AG10803 (cell line): ENCODE measurements at regions not wholly inside any gene's neighbourhood (a gene's known extent, or its start where the extent isn't known, plus 50 kb on each side); places are given as distances from the start of the nearest gene placed in this dataset.
A peak's percentile ranks its signal among the peaks of the same experiment; 100 is the strongest.

ENCODE experiments used
- DNase-seq: peaks from one replicate; pipeline ENCODE4 v3.0.0; 2010; ENCODE audit warnings: low read depth
- H3K4me3 ChIP-seq: 2 replicates; pipeline ENCODE4 v1.5.1; 2011; ENCODE audit warnings: mild to moderate bottlenecking, low read length, control low read depth
- CTCF ChIP-seq: conservative IDR thresholded peaks from 2 replicates; pipeline ENCODE4 v1.5.1; 2011; ENCODE audit warnings: mild to moderate bottlenecking, low read length, control low read depth, inconsistent platforms

- no peak for DNase-seq
- no peak for TF ChIP-seq CTCF
- no peak overlapping the region for H3K4me3 ChIP-seq
Measured at GRCh38 chr11:36750349-36750748, 152.3 kb upstream of the RAG2 start.

- no peak for DNase-seq
- no peak overlapping the region for H3K4me3 ChIP-seq
- 0 out of 2 replicates have a peak, but pooled peaks have one; percentile 0 for TF ChIP-seq CTCF
Measured at GRCh38 chr11:36748836-36749235, 150.8 kb upstream of the RAG2 start.

GRCh38 chr11:36746886-36747710 lies 149.1 kb upstream of the RAG2 start:
- DNase-seq, result peak; percentile 92
- H3K4me3 ChIP-seq, result no peak overlapping the region
- TF ChIP-seq CTCF, result peak; percentile 100

GRCh38 chr11:36744375-36745168 lies 146.5 kb upstream of the RAG2 start:
- H3K4me3 ChIP-seq, result no peak overlapping the region
- DNase-seq, result peak; percentile 52

GRCh38 chr11:36743039-36743438 lies 145.0 kb upstream of the RAG2 start:
- H3K4me3 ChIP-seq, result no peak overlapping the region
- no peak for DNase-seq
- no peak for TF ChIP-seq CTCF

More at GRCh38 chr11:36744375-36745168, 146.5 kb upstream of the RAG2 start:
- peak; percentile 73 for TF ChIP-seq CTCF

GRCh38 chr11:36741515-36741914 lies 143.5 kb upstream of the RAG2 start:
- no peak for TF ChIP-seq CTCF
- H3K4me3 ChIP-seq, result no peak overlapping the region
- DNase-seq, result no peak
